Osteoblast (primary cell): ENCODE measurements at regions not wholly inside any gene's neighbourhood (a gene's known extent, or its start where the extent isn't known, plus 50 kb on each side); places are given as distances from the start of the nearest gene placed in this dataset.

Source experiments
- DNase-seq: peaks from one replicate; pipeline ENCODE4 v3.0.0; 2011; ENCODE audit warnings: low spot score, mixed read lengths; ENCODE audit not compliant: insufficient read length; ENCODE audit errors: missing footprints
- H2AFZ ChIP-seq: 2 replicates; pipeline ENCODE4 v1.6.0; 2011; ENCODE audit warnings: mild to moderate bottlenecking, low read length
- H3K27ac ChIP-seq: 2 replicates; pipeline ENCODE4 v1.5.1; 2011; ENCODE audit warnings: mild to moderate bottlenecking, low read depth, low read length, moderate library complexity
- H3K27me3 ChIP-seq: 2 replicates; pipeline ENCODE4 v1.6.0; 2012; ENCODE audit warnings: mild to moderate bottlenecking, control low read depth, inconsistent platforms, low read length, moderate library complexity; ENCODE audit not compliant: insufficient read depth
- H3K36me3 ChIP-seq: 2 replicates; pipeline ENCODE4 v1.5.1; 2011; ENCODE audit warnings: mild to moderate bottlenecking, low read length, control low read depth, moderate library complexity; ENCODE audit not compliant: insufficient read depth
- H3K4me1 ChIP-seq: 2 replicates; pipeline ENCODE4 v1.5.1; 2011; ENCODE audit warnings: mild to moderate bottlenecking, low read length, control low read depth, moderate library complexity; ENCODE audit not compliant: insufficient read depth
- H3K4me2 ChIP-seq: 2 replicates; pipeline ENCODE4 v1.6.0; 2011; ENCODE audit warnings: mild to moderate bottlenecking, low read length; ENCODE audit not compliant: insufficient read depth
- H3K4me3 ChIP-seq: fragments of 200-600 bp; sonication (generic); 3 replicates; pipeline ENCODE4 v1.5.1; 2012; ENCODE audit warnings: mild to moderate bottlenecking, low read length, inconsistent platforms; ENCODE audit not compliant: insufficient read depth
- H3K79me2 ChIP-seq: 2 replicates; pipeline ENCODE4 v1.6.0; 2012; ENCODE audit warnings: mild to moderate bottlenecking, low read length, control low read depth, inconsistent platforms; ENCODE audit not compliant: insufficient read depth
- H3K9me3 ChIP-seq: 2 replicates; pipeline ENCODE4 v1.5.1; 2011; ENCODE audit warnings: low read depth, low read length, control low read depth
- H4K20me1 ChIP-seq: 2 replicates; pipeline ENCODE4 v1.6.0; 2012; ENCODE audit warnings: mild to moderate bottlenecking, low read length, control low read depth; ENCODE audit not compliant: insufficient read depth
- CTCF ChIP-seq: IDR thresholded peaks from 2 replicates; pipeline ENCODE4 v1.5.1; 2011; ENCODE audit warnings: mild to moderate bottlenecking, low read depth, low read length, moderate library complexity; ENCODE audit errors: extremely low read depth

GRCh38 chr21:15183813-15184257 is 119.0 kb upstream of the NRIP1 start:
- Histone ChIP-seq H3K27me3 (no peaks in the 10 kb centered on the region), H2AFZ (no peak overlapping the region), H3K9me3 (no peaks in the 10 kb centered on the region), H3K36me3 (no peaks in the 10 kb centered on the region), H4K20me1 (no peaks in the 10 kb centered on the region), H3K4me3 (no peak overlapping the region), H3K79me2 (no peaks in the 10 kb centered on the region), H3K4me1 (no peaks in the 10 kb centered on the region), H3K4me2 (no peak overlapping the region), H3K27ac (no peak overlapping the region)
- TF ChIP-seq CTCF: no peak
- no peak for DNase-seq

- Histone ChIP-seq H3K27me3 (no peaks in the 10 kb centered on the region), H3K4me2 (no peak overlapping the region), H3K4me3 (no peak overlapping the region), H3K4me1 (no peaks in the 10 kb centered on the region), H3K27ac (no peak overlapping the region), H4K20me1 (no peaks in the 10 kb centered on the region), H3K79me2 (no peaks in the 10 kb centered on the region), H3K9me3 (no peaks in the 10 kb centered on the region), H3K36me3 (no peaks in the 10 kb centered on the region), H2AFZ (no peak overlapping the region)
- peak; percentile 30 for DNase-seq
- no peak for TF ChIP-seq CTCF
These were observed 125.6 kb upstream of the NRIP1 start for GRCh38 chr21:15190412-15190811.

DNA sequence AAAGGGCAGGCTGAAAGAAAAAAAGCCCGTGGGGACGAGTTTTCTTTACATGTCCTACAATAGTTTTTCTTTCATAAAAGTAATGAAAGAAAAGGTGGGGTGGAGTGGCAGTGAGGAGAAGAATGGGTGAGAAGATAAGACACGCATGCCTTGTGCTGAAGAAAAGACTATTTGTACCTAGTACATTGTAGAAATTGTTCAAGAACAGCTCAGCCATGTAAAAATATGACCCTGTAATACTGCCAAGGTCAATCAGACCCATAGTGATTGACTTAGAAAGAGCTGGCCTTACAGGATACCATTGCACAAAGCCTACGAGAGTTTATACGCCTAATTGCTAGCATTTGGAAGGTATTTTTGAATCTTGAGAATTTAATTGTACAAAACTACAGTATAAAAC is 126.0 kb upstream of the NRIP1 start:
- no peak overlapping the region for H3K27ac ChIP-seq
- no peaks in the 10 kb centered on the region for H4K20me1 ChIP-seq
- no peak overlapping the region for H2AFZ ChIP-seq
- H3K4me3 ChIP-seq: no peak overlapping the region
- no peaks in the 10 kb centered on the region for H3K79me2 ChIP-seq
- no peaks in the 10 kb centered on the region for H3K27me3 ChIP-seq
- DNase-seq: no peak
- H3K9me3 ChIP-seq: no peaks in the 10 kb centered on the region
- no peak for TF ChIP-seq CTCF
- H3K4me1 ChIP-seq: no peaks in the 10 kb centered on the region
- no peaks in the 10 kb centered on the region for H3K36me3 ChIP-seq
- H3K4me2 ChIP-seq: no peak overlapping the region

DNA sequence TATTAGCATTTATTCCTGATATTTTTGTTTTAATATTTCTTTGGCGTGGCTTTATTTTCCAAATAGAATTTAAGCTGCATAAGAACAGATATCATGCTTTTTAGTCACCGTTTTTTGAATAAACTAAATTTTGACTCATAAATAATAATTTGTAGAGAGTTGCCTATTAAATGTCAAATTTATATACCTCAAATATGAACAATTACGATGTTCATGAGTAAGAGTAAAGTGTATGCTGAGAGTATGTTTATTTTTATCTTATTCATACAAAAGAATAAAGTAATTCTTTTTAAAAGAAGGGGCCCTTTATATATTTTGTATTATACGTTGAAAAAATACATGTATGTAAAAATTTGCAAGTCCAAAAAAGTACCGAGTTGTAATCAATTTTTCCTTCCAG is 126.5 kb upstream of the NRIP1 start:
- DNase-seq: no peak
- no peaks in the 10 kb centered on the region for H3K9me3 ChIP-seq
- no peaks in the 10 kb centered on the region for H4K20me1 ChIP-seq

More for the DNA sequence above, 126.5 kb upstream of the NRIP1 start:
- no peak overlapping the region for H3K4me2 ChIP-seq
- H3K27me3 ChIP-seq: no peaks in the 10 kb centered on the region
- no peaks in the 10 kb centered on the region for H3K4me1 ChIP-seq
- no peaks in the 10 kb centered on the region for H3K36me3 ChIP-seq
- no peak overlapping the region for H2AFZ ChIP-seq
- H3K27ac ChIP-seq: no peak overlapping the region
- no peak for TF ChIP-seq CTCF
- no peaks in the 10 kb centered on the region for H3K79me2 ChIP-seq
- no peak overlapping the region for H3K4me3 ChIP-seq
